ENCODE measurements at regions not wholly inside any gene's neighbourhood (a gene's known extent, or its start where the extent isn't known, plus 50 kb on each side); places are given as distances from the start of the nearest gene placed in this dataset.

DNA sequence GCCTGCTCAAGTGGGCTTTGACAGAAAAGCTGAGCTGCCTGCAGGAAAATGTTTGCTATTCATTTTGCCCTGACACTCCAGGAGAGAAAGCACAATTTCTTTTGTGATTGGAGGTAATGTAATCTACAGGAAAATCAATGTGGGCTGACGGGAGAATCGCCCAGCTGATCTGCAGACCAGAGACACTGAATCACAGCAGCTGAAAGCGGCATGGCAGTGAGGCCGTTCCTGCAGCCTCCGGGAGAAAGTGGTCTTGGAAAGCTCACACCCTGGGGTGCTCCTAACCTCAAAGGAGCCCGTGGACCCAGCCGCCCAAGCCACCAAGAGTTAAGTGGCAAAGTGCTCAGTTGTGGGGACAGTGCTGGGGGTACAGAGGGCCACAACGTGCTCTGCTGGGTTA is 593.6 kb downstream of the BNC2 start:
- TF ChIP-seq, protein P1, sequence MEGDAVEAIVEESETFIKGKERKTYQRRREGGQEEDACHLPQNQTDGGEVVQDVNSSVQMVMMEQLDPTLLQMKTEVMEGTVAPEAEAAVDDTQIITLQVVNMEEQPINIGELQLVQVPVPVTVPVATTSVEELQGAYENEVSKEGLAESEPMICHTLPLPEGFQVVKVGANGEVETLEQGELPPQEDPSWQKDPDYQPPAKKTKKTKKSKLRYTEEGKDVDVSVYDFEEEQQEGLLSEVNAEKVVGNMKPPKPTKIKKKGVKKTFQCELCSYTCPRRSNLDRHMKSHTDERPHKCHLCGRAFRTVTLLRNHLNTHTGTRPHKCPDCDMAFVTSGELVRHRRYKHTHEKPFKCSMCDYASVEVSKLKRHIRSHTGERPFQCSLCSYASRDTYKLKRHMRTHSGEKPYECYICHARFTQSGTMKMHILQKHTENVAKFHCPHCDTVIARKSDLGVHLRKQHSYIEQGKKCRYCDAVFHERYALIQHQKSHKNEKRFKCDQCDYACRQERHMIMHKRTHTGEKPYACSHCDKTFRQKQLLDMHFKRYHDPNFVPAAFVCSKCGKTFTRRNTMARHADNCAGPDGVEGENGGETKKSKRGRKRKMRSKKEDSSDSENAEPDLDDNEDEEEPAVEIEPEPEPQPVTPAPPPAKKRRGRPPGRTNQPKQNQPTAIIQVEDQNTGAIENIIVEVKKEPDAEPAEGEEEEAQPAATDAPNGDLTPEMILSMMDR (IDR thresholded peaks at IDR 0.05) = no peak
- no peak for TF ChIP-seq EP300 (IDR thresholded peaks at IDR 0.05)

Data from tibial nerve (tissue), 4 donors.